A673 (cell line): ENCODE measurements at regions not wholly inside any gene's neighbourhood (a gene's known extent, or its start where the extent isn't known, plus 50 kb on each side); places are given as distances from the start of the nearest gene placed in this dataset.

Experiments used
- CTCF ChIP-seq: fragments of 300-800, 200-600 bp; sonication (generic); conservative IDR thresholded peaks from 2 replicates; pipeline ENCODE4 v1.5.1; 2017; ENCODE audit warnings: low read depth, mild to moderate bottlenecking, antibody characterized with exemption, low read length, moderate library complexity, mixed read lengths
- EZH2 ChIP-seq: fragments of 200-600 bp; sonication (generic); IDR thresholded peaks from 2 replicates; pipeline ENCODE4 v1.6.1; 2017; ENCODE audit warnings: borderline replicate concordance, low read depth, mild to moderate bottlenecking, mixed read lengths, antibody characterized with exemption, low read length; ENCODE audit not compliant: poor library complexity, severe bottlenecking

- TF ChIP-seq CTCF (no peak), EZH2 (no peak)
Observed at GRCh38 chr11:130582176-130582575, 133.7 kb downstream of the ADAMTS15 start.
